GM23338 (cell line): ENCODE measurements at regions not wholly inside any gene's neighbourhood (a gene's known extent, or its start where the extent isn't known, plus 50 kb on each side); places are given as distances from the start of the nearest gene placed in this dataset.

Experiments
- ATAC-seq: fragments of 200-7000 bp; cut with Tn5 transposase; 3 replicates; pipeline ENCODE4 v1.9.1; 2020
- DNase-seq: peaks from one replicate; pipeline ENCODE4 v3.0.0-alpha.2; 2015; ENCODE audit warnings: low spot score
- H2AFZ ChIP-seq: fragments of 200-600 bp; sonication (generic); 2 replicates; pipeline ENCODE4 v1.8.0; 2016; ENCODE audit warnings: antibody characterized with exemption, mild to moderate bottlenecking, moderate library complexity
- H3F3A ChIP-seq: fragments of 200-600 bp; sonication (generic); replicated peaks from 2 replicates; pipeline ENCODE4 v1.8.0; 2017; ENCODE audit warnings: antibody characterized with exemption, mixed run types, low read depth
- H3K27ac ChIP-seq: fragments of 200-600 bp; sonication (generic); 2 replicates; pipeline ENCODE4 v1.6.1; 2016; ENCODE audit warnings: low read depth
- H3K27me3 ChIP-seq: fragments of 200-600 bp; sonication (generic); 2 replicates; pipeline ENCODE4 v1.8.0; 2016; ENCODE audit warnings: mild to moderate bottlenecking, mixed run types, moderate library complexity; ENCODE audit not compliant: insufficient read depth
- H3K36me3 ChIP-seq: fragments of 200-600 bp; sonication (generic); 2 replicates; pipeline ENCODE4 v1.8.0; 2016; ENCODE audit warnings: mild to moderate bottlenecking; ENCODE audit not compliant: insufficient read depth
- H3K4me1 ChIP-seq: fragments of 200-600 bp; sonication (generic); 2 replicates; pipeline ENCODE4 v1.8.0; 2016; ENCODE audit warnings: mild to moderate bottlenecking, moderate library complexity; ENCODE audit not compliant: insufficient read depth
- H3K4me2 ChIP-seq: fragments of 200-600 bp; sonication (generic); 2 replicates; pipeline ENCODE4 v1.7.1; 2017; ENCODE audit warnings: mixed run types
- H3K4me3 ChIP-seq: fragments of 200-600 bp; sonication (generic); 2 replicates; pipeline ENCODE4 v1.6.1; 2016; ENCODE audit warnings: mixed run types
- H3K79me2 ChIP-seq: fragments of 200-600 bp; sonication (generic); replicated peaks from 2 replicates; pipeline ENCODE4 v1.8.0; 2017; ENCODE audit warnings: mild to moderate bottlenecking; ENCODE audit not compliant: insufficient read depth
- H3K9me2 ChIP-seq: fragments of 200-600 bp; sonication (generic); 2 replicates; pipeline ENCODE4 v1.8.0; 2017; ENCODE audit not compliant: insufficient read depth
- H4K20me1 ChIP-seq: fragments of 200-600 bp; sonication (generic); replicated peaks from 2 replicates; pipeline ENCODE4 v1.8.0; 2017; ENCODE audit warnings: mild to moderate bottlenecking; ENCODE audit not compliant: insufficient read depth
- H3K27ac Mint-ChIP-seq: 2 replicates; pipeline ENCODE4 v1.8.0; 2020; ENCODE audit warnings: inconsistent platforms, mild to moderate bottlenecking, moderate library complexity, mixed read lengths
- H3K27me3 Mint-ChIP-seq: 3 replicates; pipeline ENCODE4 v1.8.0; 2022; ENCODE audit warnings: low read depth, mild to moderate bottlenecking, moderate library complexity, mixed read lengths, inconsistent platforms; ENCODE audit not compliant: insufficient read depth, poor library complexity
- H3K36me3 Mint-ChIP-seq: 3 replicates; pipeline ENCODE4 v1.8.0; 2021; ENCODE audit warnings: low read depth, mild to moderate bottlenecking, inconsistent platforms, moderate library complexity, mixed read lengths
- H3K4me1 Mint-ChIP-seq: 3 replicates; pipeline ENCODE4 v1.8.0; 2020; ENCODE audit warnings: mild to moderate bottlenecking, inconsistent platforms, mixed read lengths
- H3K4me3 Mint-ChIP-seq: 3 replicates; pipeline ENCODE4 v1.8.0; 2021; ENCODE audit warnings: moderate library complexity, mild to moderate bottlenecking, inconsistent platforms, mixed read lengths
- H3K9me3 Mint-ChIP-seq: 3 replicates; pipeline ENCODE4 v1.8.0; 2020; ENCODE audit warnings: moderate library complexity, mild to moderate bottlenecking, inconsistent platforms, mixed read lengths
- CREB1 ChIP-seq: fragments of 250-450 bp; sonication (Bioruptor Pico); IDR thresholded peaks from 2 replicates; pipeline ENCODE4 v1.5.0; 2020; ENCODE audit warnings: low read depth, mild to moderate bottlenecking, moderate library complexity
- EZH2 ChIP-seq: fragments of 200-600 bp; sonication (generic); IDR thresholded peaks from one replicate; pipeline ENCODE4 v1.8.0; 2017; ENCODE audit warnings: antibody characterized with exemption, mild to moderate bottlenecking, low read depth; ENCODE audit not compliant: unreplicated experiment
- JUNB ChIP-seq: IDR thresholded peaks from one replicate; pipeline ENCODE4 v1.6.1; 2016; ENCODE audit warnings: antibody characterized with exemption; ENCODE audit not compliant: unreplicated experiment
- ZNF114 ChIP-seq: fragments of 250-450 bp; sonication (Bioruptor Pico); IDR thresholded peaks from 2 replicates; pipeline ENCODE4 v1.5.0; 2020; ENCODE audit warnings: mild to moderate bottlenecking, moderate library complexity
- ZNF331 ChIP-seq: fragments of 250-450 bp; sonication (Bioruptor Pico); IDR thresholded peaks from 2 replicates; pipeline ENCODE4 v1.5.0; 2020; ENCODE audit warnings: low read depth, mild to moderate bottlenecking, moderate library complexity
- TF ChIP-seq, protein P1 (sequence below): fragments of 250-450 bp; sonication (Bioruptor Pico); IDR thresholded peaks from 2 replicates; pipeline ENCODE4 v1.5.0; 2020; ENCODE audit warnings: mild to moderate bottlenecking, moderate library complexity
- TF ChIP-seq, protein P2 (sequence below): IDR thresholded peaks from 2 replicates; pipeline ENCODE4 v1.6.1; 2016; ENCODE audit warnings: antibody characterized with exemption

DNA sequence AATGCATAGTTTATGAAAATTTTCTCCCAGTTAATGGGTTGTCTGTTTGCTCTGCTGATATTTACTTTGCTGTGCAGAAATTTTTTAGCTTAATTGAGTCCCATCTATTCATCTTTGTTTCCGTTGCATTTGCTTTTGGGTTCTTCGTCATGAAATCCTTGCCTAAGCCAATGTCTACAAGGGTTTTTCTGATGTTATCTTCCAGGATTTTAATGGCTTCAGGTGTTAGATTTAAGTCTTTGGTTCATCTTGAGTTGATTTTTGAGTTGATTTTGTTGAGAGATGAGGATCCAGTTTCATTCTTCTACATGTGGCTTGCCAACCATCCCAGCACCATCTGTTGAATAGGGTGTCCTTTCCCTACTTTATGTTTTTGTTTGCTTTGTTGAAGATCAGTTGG, 85.2 kb downstream of the DRAM2 start (continued):
- TF ChIP-seq, protein P1, sequence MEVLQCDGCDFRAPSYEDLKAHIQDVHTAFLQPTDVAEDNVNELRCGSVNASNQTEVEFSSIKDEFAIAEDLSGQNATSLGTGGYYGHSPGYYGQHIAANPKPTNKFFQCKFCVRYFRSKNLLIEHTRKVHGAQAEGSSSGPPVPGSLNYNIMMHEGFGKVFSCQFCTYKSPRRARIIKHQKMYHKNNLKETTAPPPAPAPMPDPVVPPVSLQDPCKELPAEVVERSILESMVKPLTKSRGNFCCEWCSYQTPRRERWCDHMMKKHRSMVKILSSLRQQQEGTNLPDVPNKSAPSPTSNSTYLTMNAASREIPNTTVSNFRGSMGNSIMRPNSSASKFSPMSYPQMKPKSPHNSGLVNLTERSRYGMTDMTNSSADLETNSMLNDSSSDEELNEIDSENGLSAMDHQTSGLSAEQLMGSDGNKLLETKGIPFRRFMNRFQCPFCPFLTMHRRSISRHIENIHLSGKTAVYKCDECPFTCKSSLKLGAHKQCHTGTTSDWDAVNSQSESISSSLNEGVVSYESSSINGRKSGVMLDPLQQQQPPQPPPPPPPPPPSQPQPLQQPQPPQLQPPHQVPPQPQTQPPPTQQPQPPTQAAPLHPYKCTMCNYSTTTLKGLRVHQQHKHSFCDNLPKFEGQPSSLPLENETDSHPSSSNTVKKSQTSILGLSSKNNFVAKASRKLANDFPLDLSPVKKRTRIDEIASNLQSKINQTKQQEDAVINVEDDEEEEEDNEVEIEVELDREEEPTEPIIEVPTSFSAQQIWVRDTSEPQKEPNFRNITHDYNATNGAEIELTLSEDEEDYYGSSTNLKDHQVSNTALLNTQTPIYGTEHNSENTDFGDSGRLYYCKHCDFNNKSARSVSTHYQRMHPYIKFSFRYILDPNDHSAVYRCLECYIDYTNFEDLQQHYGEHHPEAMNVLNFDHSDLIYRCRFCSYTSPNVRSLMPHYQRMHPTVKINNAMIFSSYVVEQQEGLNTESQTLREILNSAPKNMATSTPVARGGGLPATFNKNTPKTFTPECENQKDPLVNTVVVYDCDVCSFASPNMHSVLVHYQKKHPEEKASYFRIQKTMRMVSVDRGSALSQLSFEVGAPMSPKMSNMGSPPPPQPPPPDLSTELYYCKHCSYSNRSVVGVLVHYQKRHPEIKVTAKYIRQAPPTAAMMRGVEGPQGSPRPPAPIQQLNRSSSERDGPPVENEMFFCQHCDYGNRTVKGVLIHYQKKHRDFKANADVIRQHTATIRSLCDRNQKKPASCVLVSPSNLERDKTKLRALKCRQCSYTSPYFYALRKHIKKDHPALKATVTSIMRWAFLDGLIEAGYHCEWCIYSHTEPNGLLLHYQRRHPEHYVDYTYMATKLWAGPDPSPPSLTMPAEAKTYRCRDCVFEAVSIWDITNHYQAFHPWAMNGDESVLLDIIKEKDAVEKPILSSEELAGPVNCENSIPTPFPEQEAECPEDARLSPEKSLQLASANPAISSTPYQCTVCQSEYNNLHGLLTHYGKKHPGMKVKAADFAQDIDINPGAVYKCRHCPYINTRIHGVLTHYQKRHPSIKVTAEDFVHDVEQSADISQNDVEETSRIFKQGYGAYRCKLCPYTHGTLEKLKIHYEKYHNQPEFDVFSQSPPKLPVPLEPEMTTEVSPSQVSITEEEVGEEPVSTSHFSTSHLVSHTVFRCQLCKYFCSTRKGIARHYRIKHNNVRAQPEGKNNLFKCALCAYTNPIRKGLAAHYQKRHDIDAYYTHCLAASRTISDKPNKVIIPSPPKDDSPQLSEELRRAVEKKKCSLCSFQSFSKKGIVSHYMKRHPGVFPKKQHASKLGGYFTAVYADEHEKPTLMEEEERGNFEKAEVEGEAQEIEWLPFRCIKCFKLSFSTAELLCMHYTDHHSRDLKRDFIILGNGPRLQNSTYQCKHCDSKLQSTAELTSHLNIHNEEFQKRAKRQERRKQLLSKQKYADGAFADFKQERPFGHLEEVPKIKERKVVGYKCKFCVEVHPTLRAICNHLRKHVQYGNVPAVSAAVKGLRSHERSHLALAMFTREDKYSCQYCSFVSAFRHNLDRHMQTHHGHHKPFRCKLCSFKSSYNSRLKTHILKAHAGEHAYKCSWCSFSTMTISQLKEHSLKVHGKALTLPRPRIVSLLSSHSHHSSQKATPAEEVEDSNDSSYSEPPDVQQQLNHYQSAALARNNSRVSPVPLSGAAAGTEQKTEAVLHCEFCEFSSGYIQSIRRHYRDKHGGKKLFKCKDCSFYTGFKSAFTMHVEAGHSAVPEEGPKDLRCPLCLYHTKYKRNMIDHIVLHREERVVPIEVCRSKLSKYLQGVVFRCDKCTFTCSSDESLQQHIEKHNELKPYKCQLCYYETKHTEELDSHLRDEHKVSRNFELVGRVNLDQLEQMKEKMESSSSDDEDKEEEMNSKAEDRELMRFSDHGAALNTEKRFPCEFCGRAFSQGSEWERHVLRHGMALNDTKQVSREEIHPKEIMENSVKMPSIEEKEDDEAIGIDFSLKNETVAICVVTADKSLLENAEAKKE (CRISPR knock-in tag): no peak

DNA sequence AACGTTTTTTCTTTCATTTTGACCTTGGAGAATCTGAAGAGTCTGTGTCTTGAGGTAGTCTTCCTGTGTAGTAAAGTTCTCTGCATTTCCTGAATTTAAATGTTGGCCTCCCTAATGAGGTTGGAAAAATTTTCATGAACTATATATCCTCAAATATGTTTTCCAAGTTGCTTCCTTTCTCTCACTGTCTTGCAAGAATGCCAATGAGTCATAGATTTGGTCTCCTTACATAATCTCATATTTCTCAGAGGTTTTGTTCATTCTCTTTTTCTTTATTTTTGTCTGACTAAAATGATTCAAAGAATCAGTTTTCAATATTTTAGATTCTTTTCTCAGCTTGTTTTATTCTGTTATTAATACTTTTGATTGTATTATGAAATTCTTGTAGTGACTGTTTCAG, 87.6 kb downstream of the DRAM2 start:
- Histone ChIP-seq H3K4me1 (no peaks in the 10 kb centered on the region), H3K4me2 (no peak overlapping the region), H3K27me3 (no peaks in the 10 kb centered on the region), H3K9me2 (no peaks in the 10 kb centered on the region), H3K36me3 (no peaks in the 10 kb centered on the region), H3K27ac (no peak overlapping the region), H4K20me1 (no peaks in the 10 kb centered on the region), H3K79me2 (no peaks in the 10 kb centered on the region), H2AFZ (no peak overlapping the region), H3K4me3 (no peak overlapping the region), H3F3A (no peaks in the 10 kb centered on the region)
- Mint-ChIP-seq H3K4me1 (no peaks in the 10 kb centered on the region), H3K27ac (no peak overlapping the region), H3K27me3 (no peaks in the 10 kb centered on the region), H3K36me3 (no peaks in the 10 kb centered on the region), H3K9me3 (peaks cover 12% of the 10 kb centered on the region), H3K4me3 (no peak overlapping the region)
- ATAC-seq (no peak), DNase-seq (no peak)
- no peak for TF ChIP-seq CREB1
- no peak for TF ChIP-seq EZH2
- no peak for TF ChIP-seq ZNF331 (CRISPR knock-in tag)
- TF ChIP-seq, protein P2, sequence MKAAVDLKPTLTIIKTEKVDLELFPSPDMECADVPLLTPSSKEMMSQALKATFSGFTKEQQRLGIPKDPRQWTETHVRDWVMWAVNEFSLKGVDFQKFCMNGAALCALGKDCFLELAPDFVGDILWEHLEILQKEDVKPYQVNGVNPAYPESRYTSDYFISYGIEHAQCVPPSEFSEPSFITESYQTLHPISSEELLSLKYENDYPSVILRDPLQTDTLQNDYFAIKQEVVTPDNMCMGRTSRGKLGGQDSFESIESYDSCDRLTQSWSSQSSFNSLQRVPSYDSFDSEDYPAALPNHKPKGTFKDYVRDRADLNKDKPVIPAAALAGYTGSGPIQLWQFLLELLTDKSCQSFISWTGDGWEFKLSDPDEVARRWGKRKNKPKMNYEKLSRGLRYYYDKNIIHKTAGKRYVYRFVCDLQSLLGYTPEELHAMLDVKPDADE: no peak
- no peak for TF ChIP-seq ZNF114
- no peak for TF ChIP-seq JUNB
- TF ChIP-seq, protein P1 (CRISPR knock-in tag): no peak
